Panc1 (cell line): ENCODE measurements at regions not wholly inside any gene's neighbourhood (a gene's known extent, or its start where the extent isn't known, plus 50 kb on each side); places are given as distances from the start of the nearest gene placed in this dataset.

ENCODE experiments used
- CTCF ChIP-seq: fragments of 450-650 bp; IDR thresholded peaks from 2 replicates; pipeline ENCODE4 v1.5.1; 2017; ENCODE audit warnings: mild to moderate bottlenecking
- POLR2AphosphoS5 ChIP-seq: IDR thresholded peaks from 2 replicates; pipeline ENCODE4 v1.6.1; 2012; ENCODE audit warnings: mild to moderate bottlenecking, low read depth, low read length, moderate library complexity
- REST ChIP-seq, 2 experiments: IDR thresholded peaks; 2 replicates each; pipeline ENCODE4 v1.6.1; 2011 to 2012; ENCODE audit warnings: low read depth in 2 of 2, control low read depth in 1 of 2, low read length in 1 of 2, mild to moderate bottlenecking in 1 of 2, moderate library complexity in 1 of 2; ENCODE audit not compliant: insufficient read depth in 1 of 2

DNA sequence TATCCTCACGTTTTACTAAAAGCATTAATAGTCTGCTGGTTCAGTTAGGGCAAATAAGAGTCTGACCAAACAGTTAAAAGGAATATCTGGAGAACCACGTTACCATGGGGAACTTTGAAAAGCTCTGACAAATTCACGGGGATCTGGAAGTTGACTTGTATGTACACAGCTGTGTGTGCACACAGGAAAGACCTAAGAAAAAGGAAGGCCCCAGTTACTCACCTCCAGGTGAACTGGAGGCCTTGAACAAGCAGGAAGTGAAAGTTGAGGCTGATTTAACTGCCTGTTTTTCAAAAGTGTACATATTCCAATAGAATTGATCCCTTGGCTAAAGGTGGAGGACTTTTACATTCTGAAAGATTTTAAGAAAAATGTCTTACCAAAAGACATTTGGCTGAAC, 1891.6 kb upstream of the PCDH20 start:
- no peak for TF ChIP-seq CTCF
- TF ChIP-seq REST (IDR thresholded peaks at IDR 0.05; ENCODE audit: insufficient read depth in 1 of 2, low read depth in 2 of 2, low read length in 1 of 2): no peak
- TF ChIP-seq POLR2AphosphoS5: no peak
